ENCODE measurements at regions not wholly inside any gene's neighbourhood (a gene's known extent, or its start where the extent isn't known, plus 50 kb on each side); places are given as distances from the start of the nearest gene placed in this dataset.
A peak's percentile ranks its signal among the peaks of the same experiment; 100 is the strongest.

DNA sequence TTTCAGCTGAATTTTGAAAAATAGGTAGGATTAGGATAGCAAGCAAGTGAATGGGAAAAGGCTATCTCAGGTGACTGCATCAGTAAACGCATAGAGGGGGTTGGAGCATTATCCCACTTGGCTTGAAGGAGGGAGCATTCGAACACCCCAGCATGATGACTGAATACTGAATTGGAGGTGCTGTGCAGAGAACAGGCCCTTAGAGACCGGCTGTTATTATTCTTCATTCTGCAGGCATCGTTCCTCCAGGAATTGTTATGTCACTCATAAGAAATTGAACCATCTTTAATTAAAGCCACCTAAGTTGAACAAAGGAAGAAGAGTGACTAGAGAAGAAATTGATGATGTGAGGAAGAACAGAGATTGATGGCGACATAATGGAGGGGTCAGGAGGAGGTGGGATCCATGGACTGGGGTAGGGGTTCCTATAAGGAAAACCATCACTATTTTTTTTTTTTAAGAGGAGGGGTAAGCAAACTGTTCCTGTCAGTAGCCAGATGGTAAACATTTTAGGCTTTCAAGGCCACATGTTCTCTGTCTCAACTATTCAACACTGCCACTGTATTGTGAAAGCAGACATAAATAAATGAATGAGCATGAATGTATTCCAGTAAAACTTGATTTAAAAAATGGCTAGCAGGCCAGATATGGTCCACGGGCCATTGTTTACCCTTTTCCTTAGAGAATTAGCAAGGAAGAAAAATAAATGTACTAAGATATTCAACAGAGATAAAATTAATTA, 264.7 kb upstream of the TAC1 start:
- DNase-seq (ENCODE audit: low spot score), result no peak

DNA sequence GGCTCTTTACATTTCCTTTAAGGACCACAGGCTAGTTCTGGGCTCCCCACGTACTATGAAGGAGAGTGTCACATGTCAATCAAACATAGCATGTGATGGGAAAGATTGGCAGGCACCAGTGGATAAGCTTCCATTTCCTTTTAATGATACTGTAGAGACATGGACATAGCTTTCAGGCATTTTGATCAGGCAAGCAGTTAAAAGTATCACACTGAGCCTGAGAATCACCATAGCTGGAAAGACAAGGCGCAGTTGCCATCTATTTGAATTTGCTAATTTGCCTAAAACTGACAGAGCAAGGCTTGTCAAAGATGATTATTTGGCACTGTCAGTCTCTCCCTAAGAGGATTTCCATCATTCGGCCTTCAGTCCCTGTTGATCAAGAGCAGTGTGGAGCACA, 263.4 kb upstream of the TAC1 start:
- no peak for DNase-seq (ENCODE audit: low spot score)

DNA sequence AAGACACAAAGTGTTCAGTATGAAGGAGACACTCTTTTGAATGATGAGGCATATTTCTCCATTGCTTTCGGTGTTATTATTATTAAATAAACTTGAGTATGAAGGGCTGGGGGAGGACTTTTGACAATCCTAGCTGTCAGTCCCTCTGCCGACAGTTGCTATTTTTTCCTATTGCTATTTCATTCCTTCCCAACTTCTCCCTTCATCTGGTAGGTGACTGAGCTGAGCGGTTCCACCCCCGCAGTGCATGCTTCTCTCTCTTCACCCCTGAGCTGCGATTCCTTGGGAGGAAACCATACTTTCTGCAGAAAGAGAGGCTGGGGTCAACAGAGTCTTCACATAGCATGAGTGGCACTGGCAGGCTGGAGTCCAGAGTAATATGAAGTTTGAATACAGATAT, 261.2 kb upstream of the TAC1 start:
- DNase-seq (ENCODE audit: low spot score), result no peak

GRCh38 chr7:97471491-97471890, 260.4 kb upstream of the TAC1 start:
- DNase-seq (ENCODE audit: low spot score), result no peak

DNA sequence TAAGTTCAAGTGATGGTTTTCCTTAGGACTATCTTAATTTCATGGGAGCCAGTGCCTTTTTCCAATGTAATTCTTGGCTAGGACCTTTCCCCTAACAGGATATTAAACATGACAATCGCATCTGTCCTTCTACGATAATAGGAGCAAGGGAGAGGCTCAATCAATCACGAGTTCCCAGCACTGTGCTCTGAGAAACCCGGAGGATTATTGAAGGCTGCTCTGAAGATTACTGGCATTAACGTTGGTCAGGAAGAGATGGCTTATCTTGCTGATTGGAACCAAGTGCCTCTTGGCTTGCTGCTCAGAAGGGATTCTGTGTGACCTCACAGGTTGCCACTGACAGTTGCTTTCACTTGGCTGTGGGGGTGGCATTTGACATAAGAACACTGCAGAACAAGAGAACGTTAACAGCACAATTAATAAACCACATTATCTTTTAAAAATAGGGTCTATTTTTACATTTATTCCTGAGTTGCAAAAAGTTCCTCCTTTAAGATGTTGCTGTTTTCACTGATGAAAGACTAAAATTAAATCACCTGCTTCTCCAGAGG, 252.1 kb upstream of the TAC1 start:
- DNase-seq (ENCODE audit: low spot score), result no peak

GRCh38 chr7:97480772-97481390, 251.0 kb upstream of the TAC1 start:
- DNase-seq (ENCODE audit: low spot score), result no peak

DNA sequence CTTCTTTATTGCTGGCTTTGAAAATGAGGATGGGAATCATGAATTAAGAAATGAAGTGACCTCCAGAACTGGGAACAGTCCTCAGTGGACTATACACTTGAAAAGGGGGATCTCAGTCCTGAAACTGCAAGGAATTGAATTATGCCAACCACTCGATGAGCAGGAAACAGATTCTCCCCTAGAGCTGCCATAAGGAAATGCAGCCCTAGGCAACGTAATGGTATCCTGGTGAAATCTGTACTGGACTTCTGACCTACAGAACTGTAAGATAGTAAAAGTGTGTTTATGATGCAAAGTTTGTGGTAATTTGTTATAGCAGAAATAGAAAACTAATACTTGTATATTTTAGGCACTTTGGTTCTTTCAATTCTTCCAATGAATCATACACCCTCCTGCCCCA, 236.4 kb upstream of the TAC1 start:
- DNase-seq (ENCODE audit: low spot score), result no peak

DNA sequence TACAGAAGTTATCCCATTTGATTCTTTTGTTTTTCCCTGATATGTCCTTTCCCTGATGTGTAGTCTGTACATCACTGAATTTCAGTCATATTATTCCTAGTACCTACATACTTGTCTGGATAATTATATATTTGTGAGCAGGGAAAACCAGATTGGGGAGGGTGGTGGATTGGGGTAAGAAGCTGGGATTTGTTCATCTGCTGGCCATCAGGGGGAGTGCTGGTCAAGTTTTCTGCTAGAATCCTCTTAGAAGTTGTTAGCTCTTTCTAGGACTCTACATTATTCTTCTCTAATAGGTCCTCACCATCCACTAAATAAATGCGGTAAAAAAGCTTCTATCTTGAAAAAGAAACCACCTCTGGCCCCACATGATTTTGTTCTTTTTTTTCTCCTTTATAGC, 232.7 kb upstream of the TAC1 start:
- peak; percentile 60 for DNase-seq (ENCODE audit: low spot score)

DNA sequence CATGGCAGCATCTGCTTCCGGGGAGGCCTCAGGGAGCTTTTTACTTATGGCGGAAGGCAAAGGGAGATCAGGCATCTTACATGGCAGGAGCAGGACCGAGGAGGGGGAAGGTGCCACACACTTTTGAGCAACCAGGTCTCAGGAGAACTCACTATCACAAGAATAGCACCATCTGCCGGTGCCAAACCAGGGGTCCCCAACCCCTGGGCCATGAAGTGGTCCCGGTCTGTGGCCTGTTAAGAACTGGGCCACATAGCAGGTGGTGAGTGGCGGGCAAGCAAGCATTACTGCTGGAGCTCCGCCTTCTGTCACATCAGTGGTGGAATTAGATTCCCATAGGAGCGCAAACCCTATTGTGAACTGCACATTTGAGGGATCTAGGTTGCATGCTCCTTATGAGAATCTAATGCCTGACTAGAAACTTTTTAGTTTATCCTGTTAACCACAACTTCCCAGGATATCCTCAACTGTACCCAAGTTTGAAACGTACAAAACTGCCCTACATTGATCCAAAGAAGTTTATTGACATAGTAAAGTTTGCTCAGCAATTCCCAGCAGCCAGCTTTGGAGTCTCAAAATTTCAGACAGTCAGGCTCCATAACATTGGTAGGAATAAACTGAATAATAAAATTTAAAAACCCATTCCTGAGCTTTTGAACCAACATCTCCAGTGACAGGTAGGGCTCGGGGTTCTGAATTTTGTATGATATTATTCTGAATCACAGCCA, 228.4 kb upstream of the TAC1 start:
- DNase-seq (ENCODE audit: low spot score), result no peak

DNA sequence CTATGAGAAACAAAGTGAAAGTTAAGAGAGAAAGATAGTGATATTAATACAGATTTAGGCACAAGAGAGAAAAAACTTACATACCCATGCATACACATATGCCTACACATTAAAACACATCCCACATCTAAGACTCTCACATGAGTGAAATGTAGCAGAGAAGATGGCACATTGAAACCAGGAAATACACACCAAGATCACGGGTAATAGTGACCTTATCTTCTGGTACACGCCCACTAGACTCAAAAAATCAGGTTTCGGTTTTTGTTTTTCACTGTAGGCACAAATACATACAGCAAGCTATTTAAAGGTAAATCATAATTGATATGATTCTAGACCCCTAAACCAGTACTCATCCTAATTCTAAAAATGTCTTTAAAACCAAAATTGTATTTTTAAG, 225.2 kb upstream of the TAC1 start:
- DNase-seq (ENCODE audit: low spot score), result no peak

DNA sequence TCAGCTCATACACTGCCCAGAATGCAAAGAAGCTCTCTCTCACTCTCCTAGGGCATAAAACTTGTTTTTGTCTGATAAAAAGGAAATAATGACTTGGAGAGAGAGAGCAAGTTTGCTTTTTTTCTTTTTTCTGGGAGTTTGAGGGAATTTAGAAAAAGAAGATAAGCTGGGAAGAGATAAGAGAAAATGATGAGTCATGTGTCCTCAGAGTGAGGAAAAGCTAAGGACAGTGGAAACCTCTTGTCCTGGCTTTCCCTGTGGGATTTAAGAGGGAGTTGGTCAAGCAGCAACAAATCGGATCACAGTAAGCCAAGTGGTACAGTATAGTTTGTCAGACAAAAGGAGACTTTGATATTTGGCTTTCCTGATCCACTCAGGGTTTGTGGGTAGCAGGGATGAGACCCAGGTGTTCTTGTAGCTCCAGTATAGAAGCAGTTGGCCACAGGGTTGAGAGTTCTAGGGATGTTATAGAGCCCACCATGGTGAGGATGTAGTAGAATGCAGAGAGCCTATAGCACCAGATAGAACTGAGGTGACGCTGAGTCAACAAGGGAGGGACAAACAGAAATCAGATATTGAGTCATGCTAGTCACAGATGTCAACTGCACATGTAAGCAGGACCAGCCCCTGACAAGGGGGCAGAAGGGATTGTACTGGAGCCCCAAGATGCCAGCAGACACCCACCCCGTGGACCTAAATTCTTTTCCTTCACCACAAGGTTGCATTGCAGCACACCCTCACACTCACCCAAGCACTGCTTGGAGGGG, 219.3 kb upstream of the TAC1 start:
- DNase-seq (ENCODE audit: low spot score), result no peak

DNA sequence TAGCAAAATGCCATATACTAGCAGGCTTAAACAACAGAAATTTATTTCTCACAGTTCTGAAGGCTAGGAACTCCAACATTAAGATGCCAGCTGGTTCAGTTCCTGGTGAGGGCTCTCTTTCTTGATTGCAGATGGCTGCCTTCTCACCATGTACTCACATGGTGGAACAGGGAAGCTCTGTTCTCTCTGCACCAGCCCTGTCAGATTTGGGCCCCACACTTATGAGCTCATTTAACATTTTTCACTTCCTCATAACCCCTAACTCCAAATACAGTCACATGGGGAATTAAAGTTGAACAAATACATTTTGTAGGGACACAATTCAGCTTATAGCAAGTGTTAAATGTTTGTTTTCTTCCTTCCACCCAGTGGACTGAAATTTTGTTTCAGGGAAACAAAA, 218.6 kb upstream of the TAC1 start:
- no peak for DNase-seq (ENCODE audit: low spot score)

DNA sequence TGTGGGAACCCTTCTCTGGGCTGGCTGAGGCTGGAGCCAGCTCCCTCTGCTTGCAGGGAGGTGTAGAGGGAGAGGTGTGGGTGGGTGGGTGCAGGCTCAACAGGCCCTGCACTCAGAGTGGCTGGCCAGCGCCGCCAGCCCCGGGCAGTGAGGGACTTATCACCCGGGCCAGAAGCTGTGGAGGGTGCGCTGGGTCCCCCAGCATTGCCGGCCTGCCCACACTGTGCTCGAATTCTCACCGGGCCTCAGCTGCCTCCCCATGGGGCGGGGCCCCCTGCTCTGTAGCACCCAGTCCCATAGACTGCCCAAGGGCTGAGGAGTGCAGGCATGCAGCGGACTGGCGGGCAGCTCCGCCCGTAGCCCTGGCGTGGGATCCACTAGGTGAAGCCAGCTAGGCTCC, 190.7 kb upstream of the TAC1 start:
- no peak for DNase-seq (ENCODE audit: low spot score)

GRCh38 chr7:97555857-97556421, 175.9 kb upstream of the TAC1 start:
- DNase-seq (ENCODE audit: low spot score), result no peak

GRCh38 chr7:97565665-97566064, 166.2 kb upstream of the TAC1 start:
- no peak for DNase-seq (ENCODE audit: low spot score)

DNA sequence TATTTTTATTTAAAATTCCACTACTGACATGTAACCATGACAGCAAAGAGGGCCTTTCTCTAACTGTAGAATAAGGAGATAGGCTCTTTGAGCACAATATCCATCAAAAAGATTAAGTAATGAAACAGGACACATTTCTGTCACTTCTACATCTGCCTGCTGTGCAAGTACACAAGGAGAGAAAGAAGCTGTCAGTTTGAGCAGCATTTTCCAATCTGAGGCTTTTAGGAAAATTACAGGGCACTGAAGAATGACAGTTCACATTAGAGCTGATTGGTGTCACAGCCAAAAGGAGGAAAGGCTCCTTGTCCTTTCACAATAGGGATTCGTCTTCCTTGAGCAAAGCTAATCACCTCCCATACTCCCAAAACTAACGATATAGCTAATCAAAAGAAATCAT, 158.8 kb upstream of the TAC1 start:
- no peak for DNase-seq (ENCODE audit: low spot score)

GRCh38 chr7:97576043-97576442, 155.8 kb upstream of the TAC1 start:
- no peak for DNase-seq (ENCODE audit: low spot score)

GRCh38 chr7:97578225-97578624, 153.7 kb upstream of the TAC1 start:
- no peak for DNase-seq (ENCODE audit: low spot score)

- DNase-seq (ENCODE audit: low spot score), result no peak
Observed at GRCh38 chr7:97580205-97580604, 151.7 kb upstream of the TAC1 start.

DNA sequence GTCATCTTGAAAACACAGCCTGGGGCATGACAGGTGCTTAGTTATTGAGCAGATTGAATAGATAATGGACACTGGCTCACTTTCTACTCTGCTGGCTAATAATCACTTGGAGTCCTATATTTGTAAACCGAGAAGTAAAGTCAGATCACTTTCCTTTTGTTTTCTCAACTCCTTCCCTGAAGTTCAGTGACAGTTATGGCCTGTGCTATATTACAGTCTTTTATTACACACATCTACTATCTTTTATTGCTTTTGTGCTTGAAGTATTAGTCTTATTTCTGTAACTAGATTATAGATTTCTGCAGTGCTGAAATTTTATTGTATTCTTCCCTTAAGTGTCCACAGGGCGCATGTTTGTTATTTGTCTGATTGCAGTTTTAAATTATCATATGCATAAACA, 136.4 kb upstream of the TAC1 start:
- DNase-seq (ENCODE audit: low spot score), result no peak

GRCh38 chr7:97601931-97602457, 129.9 kb upstream of the TAC1 start:
- no peak for DNase-seq (ENCODE audit: low spot score)

DNA sequence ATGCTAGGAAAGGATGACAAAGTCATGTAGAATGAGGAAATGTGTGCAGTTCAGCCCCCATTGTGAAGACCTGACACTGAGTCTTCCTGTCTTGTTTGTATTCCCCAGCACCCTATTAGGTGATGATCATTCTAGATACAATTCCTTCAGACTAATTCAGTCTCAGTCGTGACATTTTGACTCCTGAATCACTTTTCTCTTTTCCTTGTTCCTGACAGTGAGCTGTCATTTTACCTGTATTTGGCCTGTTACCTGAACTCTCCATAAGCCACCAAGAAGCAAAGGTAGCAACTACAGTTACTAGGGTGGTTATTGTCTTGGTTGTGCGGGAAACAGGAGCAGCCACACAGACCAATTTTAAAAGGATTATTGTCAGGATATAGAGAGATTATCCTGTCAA, 111.4 kb upstream of the TAC1 start:
- DNase-seq (ENCODE audit: low spot score), result no peak
